CD4-positive, alpha-beta T cell treated with Interleukin-17A for 1 hour (primary cell): ENCODE measurements at regions not wholly inside any gene's neighbourhood (a gene's known extent, or its start where the extent isn't known, plus 50 kb on each side); places are given as distances from the start of the nearest gene placed in this dataset.

Experiments used
- DNase-seq: peaks from one replicate; pipeline ENCODE4 v3.0.0-alpha.2; 2020

- no peak for DNase-seq
Measured at GRCh38 chr4:147056940-147057610, 111.4 kb upstream of the TTC29 start.

- peak; percentile 1 for DNase-seq
Measured at GRCh38 chr4:147057611-147058190, 112.0 kb upstream of the TTC29 start.

GRCh38 chr4:147059064-147059731, 113.5 kb upstream of the TTC29 start:
- DNase-seq: no peak

GRCh38 chr4:147060151-147060931, 114.7 kb upstream of the TTC29 start:
- no peak for DNase-seq

GRCh38 chr4:147064856-147065255, 119.2 kb upstream of the TTC29 start:
- no peak for DNase-seq

GRCh38 chr4:147068564-147068963, 122.9 kb upstream of the TTC29 start:
- no peak for DNase-seq

- DNase-seq: no peak
Measured at GRCh38 chr4:147071209-147071740, 125.6 kb upstream of the TTC29 start.

- DNase-seq: no peak
Measured at GRCh38 chr4:147076179-147076578, 130.5 kb upstream of the TTC29 start.

- no peak for DNase-seq
Measured at GRCh38 chr4:147076728-147077127, 131.1 kb upstream of the TTC29 start.

GRCh38 chr4:147078362-147078761, 132.7 kb upstream of the TTC29 start:
- DNase-seq: no peak

- no peak for DNase-seq
Measured at GRCh38 chr4:147078875-147079658, 133.4 kb upstream of the TTC29 start.

GRCh38 chr4:147084861-147085260, 139.2 kb upstream of the TTC29 start:
- no peak for DNase-seq

GRCh38 chr4:147085781-147086180, 140.1 kb upstream of the TTC29 start:
- no peak for DNase-seq

- no peak for DNase-seq
Measured at GRCh38 chr4:147088146-147088545, 142.5 kb upstream of the TTC29 start.

- DNase-seq: no peak
Measured at GRCh38 chr4:147090486-147090885, 144.8 kb upstream of the TTC29 start.

GRCh38 chr4:147093206-147093605, 147.5 kb upstream of the TTC29 start:
- no peak for DNase-seq

- DNase-seq: no peak
Measured at GRCh38 chr4:147094238-147094637, 148.6 kb upstream of the TTC29 start.

GRCh38 chr4:147096667-147097604, 151.3 kb upstream of the TTC29 start:
- DNase-seq: peak; percentile 53

GRCh38 chr4:147101678-147102077, 156.0 kb upstream of the TTC29 start:
- no peak for DNase-seq

- DNase-seq: no peak
Measured at GRCh38 chr4:147102596-147102995, 156.9 kb upstream of the TTC29 start.

GRCh38 chr4:147103403-147103946, 157.8 kb upstream of the TTC29 start:
- no peak for DNase-seq
